SK-N-SH (cell line): ENCODE measurements at regions not wholly inside any gene's neighbourhood (a gene's known extent, or its start where the extent isn't known, plus 50 kb on each side); places are given as distances from the start of the nearest gene placed in this dataset.

ENCODE experiments used
- CTCF ChIA-PET: fragments of 300-600, 350-600 bp; formaldehyde crosslinking; extraction: SDS; loops from one replicate; lab custom pipeline; 2021; lab: Yijun Ruan, JAX
- POLR2A ChIA-PET: fragments of 350-600 bp; sonication (Branson Sonifier 250); formaldehyde crosslinking; extraction: SDS; loops from one replicate; lab custom pipeline; 2020; ENCODE audit warnings: antibody characterized with exemption, inconsistent platforms; lab: Yijun Ruan, JAX
- DNase-seq: peaks from one replicate; pipeline ENCODE4 v3.0.0; 2012
- H2AFZ ChIP-seq: fragments of 200-600 bp; sonication (generic); 2 replicates; pipeline ENCODE4 v1.8.1; 2016; ENCODE audit warnings: antibody characterized with exemption, mild to moderate bottlenecking, low read depth
- H3F3A ChIP-seq: fragments of 200-600 bp; sonication (generic); replicated peaks from 2 replicates; pipeline ENCODE3; 2016; ENCODE audit warnings: antibody characterized with exemption, mild to moderate bottlenecking; ENCODE audit not compliant: insufficient read depth
- H3K27ac ChIP-seq, 2 experiments: fragments of 200-500 bp in 1 of 2; fragments of 200-600 bp in 1 of 2; sonication (Bioruptor generic) in 1 of 2; sonication (generic), shearing (Covaris generic) in 1 of 2; 2 replicates each; pipeline versions ENCODE4 v1.5.1 to v1.6.1; 2014 to 2016; ENCODE audit warnings: low read depth in 2 of 2, inconsistent platforms in 1 of 2, low read length in 1 of 2, mild to moderate bottlenecking in 1 of 2, mixed read lengths in 1 of 2
- H3K27me3 ChIP-seq: fragments of 200-600 bp; sonication (generic), shearing (Covaris generic); 2 replicates; pipeline ENCODE4 v1.6.1; 2016; ENCODE audit warnings: mixed run types; ENCODE audit not compliant: insufficient read depth
- H3K36me3 ChIP-seq, 2 experiments: fragments of 200-500 bp in 1 of 2; fragments of 200-600 bp in 1 of 2; sonication (Bioruptor generic) in 1 of 2; sonication (generic) in 1 of 2; replicated peaks in 1 of 2; 2 replicates each; pipeline versions ENCODE3 to v1.5.1; 2014 to 2016; ENCODE audit warnings: low read length in 1 of 2, mild to moderate bottlenecking in 1 of 2; ENCODE audit not compliant: insufficient read depth in 2 of 2, control insufficient read depth in 1 of 2
- H3K4me1 ChIP-seq, 2 experiments: fragments of 200-500 bp in 1 of 2; fragments of 200-600 bp in 1 of 2; sonication (Bioruptor generic) in 1 of 2; sonication (generic), shearing (Covaris generic) in 1 of 2; 2 replicates each; pipeline versions ENCODE4 v1.5.1 to v1.6.1; 2014 to 2016; ENCODE audit warnings: low read depth in 1 of 2, low read length in 1 of 2, mixed run types in 1 of 2; ENCODE audit not compliant: insufficient read depth in 2 of 2, control insufficient read depth in 1 of 2
- H3K4me2 ChIP-seq: fragments of 200-600 bp; sonication (generic), shearing (Covaris generic); 2 replicates; pipeline ENCODE4 v1.6.1; 2017; ENCODE audit warnings: mixed run types
- H3K4me3 ChIP-seq, 2 experiments: fragments of 200-500 bp in 1 of 2; fragments of 200-600 bp in 1 of 2; sonication (Bioruptor generic) in 1 of 2; sonication (generic), shearing (Covaris generic) in 1 of 2; 2 replicates each; pipeline versions ENCODE4 v1.5.1 to v1.8.1; 2014 to 2016; ENCODE audit warnings: low read depth in 2 of 2, inconsistent platforms in 1 of 2, low read length in 1 of 2, mild to moderate bottlenecking in 1 of 2, mixed read lengths in 1 of 2, moderate library complexity in 1 of 2
- H3K79me2 ChIP-seq: fragments of 200-600 bp; sonication (generic); 2 replicates; pipeline ENCODE4 v1.8.1; 2017; ENCODE audit warnings: mild to moderate bottlenecking; ENCODE audit not compliant: insufficient read depth
- H3K9ac ChIP-seq: fragments of 200-600 bp; sonication (generic); 2 replicates; pipeline ENCODE4 v1.6.1; 2017; ENCODE audit warnings: mixed run types
- H3K9me2 ChIP-seq: fragments of 200-600 bp; sonication (generic); 2 replicates; pipeline ENCODE4 v1.6.1; 2017; ENCODE audit warnings: mixed run types
- H3K9me3 ChIP-seq: fragments of 200-600 bp; sonication (generic); 2 replicates; pipeline ENCODE4 v1.6.1; 2017; ENCODE audit warnings: mixed run types, mild to moderate bottlenecking, moderate library complexity
- H4K20me1 ChIP-seq: fragments of 200-600 bp; sonication (generic); 2 replicates; pipeline ENCODE4 v1.6.1; 2017; ENCODE audit warnings: mild to moderate bottlenecking, mixed run types; ENCODE audit not compliant: insufficient read depth
- ELF1 ChIP-seq: IDR thresholded peaks from 2 replicates; pipeline ENCODE4 v1.4.0; 2012
- FOSL2 ChIP-seq: IDR thresholded peaks from 2 replicates; pipeline ENCODE4 v1.4.0; 2012; ENCODE audit warnings: low read depth, mild to moderate bottlenecking, moderate library complexity, borderline replicate concordance
- FOXJ3 ChIP-seq: sonication (generic); formaldehyde crosslinking; IDR thresholded peaks from 2 replicates; pipeline ENCODE4 v1.5.1; 2020; ENCODE audit warnings: mild to moderate bottlenecking, missing genetic modification reagents
- FOXM1 ChIP-seq: IDR thresholded peaks from 2 replicates; pipeline ENCODE4 v1.4.0; 2012; ENCODE audit warnings: low read depth, mild to moderate bottlenecking
- GABPA ChIP-seq: IDR thresholded peaks from 2 replicates; pipeline ENCODE4 v1.4.0; 2012; ENCODE audit warnings: low read depth, mild to moderate bottlenecking
- GATA2 ChIP-seq: sonication (generic); formaldehyde crosslinking; IDR thresholded peaks from 2 replicates; pipeline ENCODE4 v1.5.0; 2020; ENCODE audit warnings: mild to moderate bottlenecking, missing genetic modification reagents
- JUND ChIP-seq: IDR thresholded peaks from 2 replicates; pipeline ENCODE4 v1.4.0; 2012
- MEF2A ChIP-seq: IDR thresholded peaks from 2 replicates; pipeline ENCODE4 v1.4.0; 2012; ENCODE audit warnings: low read depth, borderline replicate concordance
- NRF1 ChIP-seq: IDR thresholded peaks from 2 replicates; pipeline ENCODE4 v1.6.1; 2012; ENCODE audit warnings: low read depth, mild to moderate bottlenecking, low read length
- POLR2AphosphoS5 ChIP-seq: IDR thresholded peaks from 2 replicates; pipeline ENCODE4 v1.6.1; 2012; ENCODE audit warnings: low read depth, low read length
- RAD21 ChIP-seq: IDR thresholded peaks from 2 replicates; pipeline ENCODE4 v1.6.1; 2012; ENCODE audit warnings: mild to moderate bottlenecking, low read length
- RFX5 ChIP-seq: IDR thresholded peaks from 2 replicates; pipeline ENCODE4 v1.6.1; 2012; ENCODE audit warnings: mild to moderate bottlenecking, improper control_type of control experiment, low read length
- SIN3A ChIP-seq: IDR thresholded peaks from 2 replicates; pipeline ENCODE4 v1.6.1; 2012; ENCODE audit warnings: low read depth, mild to moderate bottlenecking, low read length, moderate library complexity, borderline replicate concordance
- SMC3 ChIP-seq: IDR thresholded peaks from 2 replicates; pipeline ENCODE4 v1.6.1; 2012; ENCODE audit warnings: low read depth, low read length, improper control_type of control experiment
- TAF1 ChIP-seq: IDR thresholded peaks from 2 replicates; pipeline ENCODE4 v1.6.1; 2012; ENCODE audit warnings: low read depth, mild to moderate bottlenecking, low read length, moderate library complexity, borderline replicate concordance
- TEAD4 ChIP-seq: IDR thresholded peaks from 2 replicates; pipeline ENCODE4 v1.4.0; 2012; ENCODE audit warnings: mild to moderate bottlenecking, borderline replicate concordance; ENCODE audit not compliant: insufficient read depth
- WGBS: methylation state at CpG from one replicate; pipeline ENCODE4 v1.1.6; 2017; ENCODE audit warnings: low lambda C conversion rate; 5-methylcytosine and 5-hydroxymethylcytosine counted together
- TF ChIP-seq, protein P1 (sequence below): IDR thresholded peaks from 2 replicates; pipeline ENCODE4; 2012
- TF ChIP-seq, protein P2 (sequence below): fragments of 200-600 bp; sonication (generic); IDR thresholded peaks from 2 replicates; pipeline ENCODE4 v1.6.1; 2017; ENCODE audit warnings: antibody characterized with exemption, mild to moderate bottlenecking, moderate library complexity
- TF ChIP-seq, protein P3 (sequence below): IDR thresholded peaks from 2 replicates; pipeline ENCODE4 v1.4.0; 2012; ENCODE audit warnings: low read depth, borderline replicate concordance
- TF ChIP-seq, protein P4 (sequence below): fragments of 150-350 bp; IDR thresholded peaks from 2 replicates; pipeline ENCODE4 v1.6.1; 2016; ENCODE audit warnings: mild to moderate bottlenecking, low read depth, low read length

DNA sequence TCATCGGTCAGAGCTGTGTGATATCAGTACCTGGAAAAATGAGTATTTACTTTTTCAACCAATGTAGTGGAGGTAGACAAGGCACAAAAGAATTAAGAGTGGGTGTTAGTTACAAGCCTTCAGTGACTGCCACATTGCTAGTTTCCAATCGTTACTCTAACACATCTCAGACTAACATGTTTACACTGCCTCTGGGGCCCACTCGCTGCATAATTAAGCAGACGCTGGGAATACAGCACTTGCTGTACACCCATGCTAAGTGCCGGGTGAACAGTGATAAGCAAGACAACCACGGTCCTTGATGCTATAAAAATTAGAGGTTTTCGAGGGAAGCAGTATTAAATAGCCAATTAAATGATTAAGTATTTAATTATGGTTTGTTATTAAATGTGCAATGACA, 1147.6 kb downstream of the AACS start:
- WGBS, result 53% methylated on average over 7 of the region's 7 CpGs
- H3K27me3 ChIP-seq, result no peaks in the 10 kb centered on the region
- no peak for TF ChIP-seq FOXM1
- TF ChIP-seq TEAD4, result no peak
- no peak for TF ChIP-seq GATA2
- TF ChIP-seq, protein P1, sequence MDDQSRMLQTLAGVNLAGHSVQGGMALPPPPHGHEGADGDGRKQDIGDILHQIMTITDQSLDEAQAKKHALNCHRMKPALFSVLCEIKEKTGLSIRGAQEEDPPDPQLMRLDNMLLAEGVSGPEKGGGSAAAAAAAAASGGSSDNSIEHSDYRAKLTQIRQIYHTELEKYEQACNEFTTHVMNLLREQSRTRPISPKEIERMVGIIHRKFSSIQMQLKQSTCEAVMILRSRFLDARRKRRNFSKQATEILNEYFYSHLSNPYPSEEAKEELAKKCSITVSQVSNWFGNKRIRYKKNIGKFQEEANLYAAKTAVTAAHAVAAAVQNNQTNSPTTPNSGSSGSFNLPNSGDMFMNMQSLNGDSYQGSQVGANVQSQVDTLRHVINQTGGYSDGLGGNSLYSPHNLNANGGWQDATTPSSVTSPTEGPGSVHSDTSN, result no peak
- no peak for TF ChIP-seq JUND
- TF ChIP-seq MEF2A, result no peak
- TF ChIP-seq RAD21, result no peak
- TF ChIP-seq, protein P2, sequence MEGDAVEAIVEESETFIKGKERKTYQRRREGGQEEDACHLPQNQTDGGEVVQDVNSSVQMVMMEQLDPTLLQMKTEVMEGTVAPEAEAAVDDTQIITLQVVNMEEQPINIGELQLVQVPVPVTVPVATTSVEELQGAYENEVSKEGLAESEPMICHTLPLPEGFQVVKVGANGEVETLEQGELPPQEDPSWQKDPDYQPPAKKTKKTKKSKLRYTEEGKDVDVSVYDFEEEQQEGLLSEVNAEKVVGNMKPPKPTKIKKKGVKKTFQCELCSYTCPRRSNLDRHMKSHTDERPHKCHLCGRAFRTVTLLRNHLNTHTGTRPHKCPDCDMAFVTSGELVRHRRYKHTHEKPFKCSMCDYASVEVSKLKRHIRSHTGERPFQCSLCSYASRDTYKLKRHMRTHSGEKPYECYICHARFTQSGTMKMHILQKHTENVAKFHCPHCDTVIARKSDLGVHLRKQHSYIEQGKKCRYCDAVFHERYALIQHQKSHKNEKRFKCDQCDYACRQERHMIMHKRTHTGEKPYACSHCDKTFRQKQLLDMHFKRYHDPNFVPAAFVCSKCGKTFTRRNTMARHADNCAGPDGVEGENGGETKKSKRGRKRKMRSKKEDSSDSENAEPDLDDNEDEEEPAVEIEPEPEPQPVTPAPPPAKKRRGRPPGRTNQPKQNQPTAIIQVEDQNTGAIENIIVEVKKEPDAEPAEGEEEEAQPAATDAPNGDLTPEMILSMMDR, result no peak
- no peak for TF ChIP-seq TAF1
- no peak for TF ChIP-seq FOSL2
- TF ChIP-seq, protein P3, sequence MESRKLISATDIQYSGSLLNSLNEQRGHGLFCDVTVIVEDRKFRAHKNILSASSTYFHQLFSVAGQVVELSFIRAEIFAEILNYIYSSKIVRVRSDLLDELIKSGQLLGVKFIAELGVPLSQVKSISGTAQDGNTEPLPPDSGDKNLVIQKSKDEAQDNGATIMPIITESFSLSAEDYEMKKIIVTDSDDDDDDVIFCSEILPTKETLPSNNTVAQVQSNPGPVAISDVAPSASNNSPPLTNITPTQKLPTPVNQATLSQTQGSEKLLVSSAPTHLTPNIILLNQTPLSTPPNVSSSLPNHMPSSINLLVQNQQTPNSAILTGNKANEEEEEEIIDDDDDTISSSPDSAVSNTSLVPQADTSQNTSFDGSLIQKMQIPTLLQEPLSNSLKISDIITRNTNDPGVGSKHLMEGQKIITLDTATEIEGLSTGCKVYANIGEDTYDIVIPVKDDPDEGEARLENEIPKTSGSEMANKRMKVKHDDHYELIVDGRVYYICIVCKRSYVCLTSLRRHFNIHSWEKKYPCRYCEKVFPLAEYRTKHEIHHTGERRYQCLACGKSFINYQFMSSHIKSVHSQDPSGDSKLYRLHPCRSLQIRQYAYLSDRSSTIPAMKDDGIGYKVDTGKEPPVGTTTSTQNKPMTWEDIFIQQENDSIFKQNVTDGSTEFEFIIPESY, result no peak
- TF ChIP-seq POLR2AphosphoS5, result no peak
- TF ChIP-seq ELF1, result no peak
- TF ChIP-seq FOXJ3, result no peak
- TF ChIP-seq SIN3A, result no peak
- no peak for TF ChIP-seq NRF1
- TF ChIP-seq RFX5, result no peak
- TF ChIP-seq SMC3, result no peak
- TF ChIP-seq, protein P4, sequence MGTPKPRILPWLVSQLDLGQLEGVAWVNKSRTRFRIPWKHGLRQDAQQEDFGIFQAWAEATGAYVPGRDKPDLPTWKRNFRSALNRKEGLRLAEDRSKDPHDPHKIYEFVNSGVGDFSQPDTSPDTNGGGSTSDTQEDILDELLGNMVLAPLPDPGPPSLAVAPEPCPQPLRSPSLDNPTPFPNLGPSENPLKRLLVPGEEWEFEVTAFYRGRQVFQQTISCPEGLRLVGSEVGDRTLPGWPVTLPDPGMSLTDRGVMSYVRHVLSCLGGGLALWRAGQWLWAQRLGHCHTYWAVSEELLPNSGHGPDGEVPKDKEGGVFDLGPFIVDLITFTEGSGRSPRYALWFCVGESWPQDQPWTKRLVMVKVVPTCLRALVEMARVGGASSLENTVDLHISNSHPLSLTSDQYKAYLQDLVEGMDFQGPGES, result no peak
- TF ChIP-seq GABPA, result no peak
- TF ChIP-seq, all 33 proteins: peak for 0
- no peak overlapping the region for H3K4me2 ChIP-seq
- no peaks in the 10 kb centered on the region for H4K20me1 ChIP-seq
- H3K9me2 ChIP-seq, result no peaks in the 10 kb centered on the region
- no peak overlapping the region for H3K9ac ChIP-seq
- no peaks in the 10 kb centered on the region for H3F3A ChIP-seq
- no peak overlapping the region for H3K27ac ChIP-seq
- no peaks in the 10 kb centered on the region for H3K79me2 ChIP-seq
- ChIA-PET CTCF (no interaction called here), POLR2A (no interaction called here)
- H2AFZ ChIP-seq, result no peak overlapping the region
- H3K36me3 ChIP-seq, result no peaks in the 10 kb centered on the region
- no peaks in the 10 kb centered on the region for H3K9me3 ChIP-seq
- DNase-seq, result no peak
- H3K4me1 ChIP-seq, result no peaks in the 10 kb centered on the region
- H3K4me3 ChIP-seq, result no peak overlapping the region
